ENCODE measurements at regions not wholly inside any gene's neighbourhood (a gene's known extent, or its start where the extent isn't known, plus 50 kb on each side); places are given as distances from the start of the nearest gene placed in this dataset.

- H3K27me3 ChIP-seq, result no peaks in the 10 kb centered on the region
- intact Hi-C loops (cut with DNase I), result no loop called here
- DNase-seq (no peak), ATAC-seq (no peak)
- no peak for TF ChIP-seq CTCF (IDR thresholded peaks at IDR 0.05)
- H3K4me3 ChIP-seq, result no peak overlapping the region
- no peaks in the 10 kb centered on the region for H3K36me3 ChIP-seq
- H3K4me1 ChIP-seq, result no peaks in the 10 kb centered on the region
- no peaks in the 10 kb centered on the region for H3K9me3 ChIP-seq
- no peak overlapping the region for H3K27ac ChIP-seq
Observed at GRCh38 chr12:115216301-115216700, 532.3 kb upstream of the TBX3 start.

- intact Hi-C loops (cut with DNase I), result no loop called here
- Histone ChIP-seq H3K36me3 (no peaks in the 10 kb centered on the region), H3K27ac (no peak overlapping the region), H3K4me3 (no peak overlapping the region), H3K4me1 (no peaks in the 10 kb centered on the region), H3K9me3 (no peaks in the 10 kb centered on the region), H3K27me3 (no peaks in the 10 kb centered on the region)
- TF ChIP-seq CTCF (IDR thresholded peaks at IDR 0.05), result no peak
- ATAC-seq (no peak), DNase-seq (no peak)
Observed at GRCh38 chr12:115215544-115215943, 531.6 kb upstream of the TBX3 start.

GRCh38 chr12:115213538-115214016 lies 529.6 kb upstream of the TBX3 start:
- no peaks in the 10 kb centered on the region for H3K9me3 ChIP-seq
- ATAC-seq (no peak), DNase-seq (no peak)
- H3K27me3 ChIP-seq, result no peaks in the 10 kb centered on the region
- H3K27ac ChIP-seq, result no peak overlapping the region
- H3K4me1 ChIP-seq, result no peaks in the 10 kb centered on the region
- TF ChIP-seq CTCF (IDR thresholded peaks at IDR 0.05), result no peak
- H3K4me3 ChIP-seq, result no peak overlapping the region
- no peaks in the 10 kb centered on the region for H3K36me3 ChIP-seq
- intact Hi-C loops (cut with DNase I), result no loop called here

- no peak for TF ChIP-seq CTCF (IDR thresholded peaks at IDR 0.05)
- Histone ChIP-seq H3K9me3 (no peaks in the 10 kb centered on the region), H3K27ac (no peak overlapping the region), H3K36me3 (no peaks in the 10 kb centered on the region), H3K27me3 (no peaks in the 10 kb centered on the region), H3K4me3 (no peak overlapping the region), H3K4me1 (no peaks in the 10 kb centered on the region)
- intact Hi-C loops (cut with DNase I), result no loop called here
- ATAC-seq, result no peak
- no peak for DNase-seq
Observed at GRCh38 chr12:115213118-115213517, 529.1 kb upstream of the TBX3 start.

GRCh38 chr12:115212356-115212755 lies 528.4 kb upstream of the TBX3 start:
- intact Hi-C loops (cut with DNase I), result no loop called here
- DNase-seq (no peak), ATAC-seq (no peak)
- Histone ChIP-seq H3K4me3 (no peak overlapping the region), H3K4me1 (no peaks in the 10 kb centered on the region), H3K36me3 (no peaks in the 10 kb centered on the region), H3K9me3 (no peaks in the 10 kb centered on the region), H3K27ac (no peak overlapping the region), H3K27me3 (no peaks in the 10 kb centered on the region)
- TF ChIP-seq CTCF (IDR thresholded peaks at IDR 0.05), result no peak
